ENCODE measurements at regions not wholly inside any gene's neighbourhood (a gene's known extent, or its start where the extent isn't known, plus 50 kb on each side); places are given as distances from the start of the nearest gene placed in this dataset.

- TF ChIP-seq CTCF (IDR thresholded peaks at IDR 0.05; ENCODE audit: low read depth, low read length, missing control alignments): no peak
- H3K27ac ChIP-seq: peak overlapping the region; percentile 99
- H3K4me3 ChIP-seq (ENCODE audit: low read depth, low read length): no peak overlapping the region
- H3K27me3 ChIP-seq (replicated peaks): no peaks in the 10 kb centered on the region
- no peak for DNase-seq
- H3K36me3 ChIP-seq (replicated peaks): no peaks in the 10 kb centered on the region
- in situ Hi-C loops (cut with HindIII; ENCODE audit: low pct_ligation_motif_present, low sequenced_read_pairs): no loop called here
Measured at GRCh38 chr5:72599065-72599433, 91.8 kb upstream of the ZNF366 start.

GRCh38 chr5:72598401-72599064 lies 91.3 kb upstream of the ZNF366 start:
- H3K27ac ChIP-seq: peak overlapping the region; percentile 99
- no peak overlapping the region for H3K4me3 ChIP-seq (ENCODE audit: low read depth, low read length)
- no peaks in the 10 kb centered on the region for H3K36me3 ChIP-seq (replicated peaks)
- peak; percentile 88 for DNase-seq
- in situ Hi-C loops (cut with HindIII; ENCODE audit: low pct_ligation_motif_present, low sequenced_read_pairs): no loop called here
- no peak for TF ChIP-seq CTCF (IDR thresholded peaks at IDR 0.05; ENCODE audit: low read depth, low read length, missing control alignments)
- no peaks in the 10 kb centered on the region for H3K27me3 ChIP-seq (replicated peaks)

GRCh38 chr5:72597456-72597948 lies 90.3 kb upstream of the ZNF366 start:
- Histone ChIP-seq H3K4me3 (ENCODE audit: low read depth, low read length) (no peak overlapping the region), H3K36me3 (replicated peaks) (no peaks in the 10 kb centered on the region), H3K27me3 (replicated peaks) (no peaks in the 10 kb centered on the region), H3K27ac (peak overlapping the region; percentile 99)
- no peak for TF ChIP-seq CTCF (IDR thresholded peaks at IDR 0.05; ENCODE audit: low read depth, low read length, missing control alignments)
- peak; percentile 94 for DNase-seq
- in situ Hi-C loops (cut with HindIII; ENCODE audit: low pct_ligation_motif_present, low sequenced_read_pairs): no loop called here

- no peak for TF ChIP-seq CTCF (IDR thresholded peaks at IDR 0.05; ENCODE audit: low read depth, low read length, missing control alignments)
- Histone ChIP-seq H3K27ac (peak overlapping the region; percentile 99), H3K4me3 (ENCODE audit: low read depth, low read length) (no peak overlapping the region), H3K27me3 (replicated peaks) (no peaks in the 10 kb centered on the region), H3K36me3 (replicated peaks) (no peaks in the 10 kb centered on the region)
- peak; percentile 28 for DNase-seq
- in situ Hi-C loops (cut with HindIII; ENCODE audit: low pct_ligation_motif_present, low sequenced_read_pairs): no loop called here
Measured at GRCh38 chr5:72596956-72597355, 89.7 kb upstream of the ZNF366 start.

GRCh38 chr5:72588640-72589039 lies 81.4 kb upstream of the ZNF366 start:
- Histone ChIP-seq H3K4me3 (ENCODE audit: low read depth, low read length) (no peak overlapping the region), H3K36me3 (replicated peaks) (no peaks in the 10 kb centered on the region), H3K27me3 (replicated peaks) (no peaks in the 10 kb centered on the region), H3K27ac (no peak overlapping the region)
- DNase-seq: no peak
- no peak for TF ChIP-seq CTCF (IDR thresholded peaks at IDR 0.05; ENCODE audit: low read depth, low read length, missing control alignments)
- in situ Hi-C loops (cut with HindIII; ENCODE audit: low pct_ligation_motif_present, low sequenced_read_pairs): no loop called here

All from brain microvascular endothelial cell (primary cell).